ENCODE measurements at regions not wholly inside any gene's neighbourhood (a gene's known extent, or its start where the extent isn't known, plus 50 kb on each side); places are given as distances from the start of the nearest gene placed in this dataset.

DNA sequence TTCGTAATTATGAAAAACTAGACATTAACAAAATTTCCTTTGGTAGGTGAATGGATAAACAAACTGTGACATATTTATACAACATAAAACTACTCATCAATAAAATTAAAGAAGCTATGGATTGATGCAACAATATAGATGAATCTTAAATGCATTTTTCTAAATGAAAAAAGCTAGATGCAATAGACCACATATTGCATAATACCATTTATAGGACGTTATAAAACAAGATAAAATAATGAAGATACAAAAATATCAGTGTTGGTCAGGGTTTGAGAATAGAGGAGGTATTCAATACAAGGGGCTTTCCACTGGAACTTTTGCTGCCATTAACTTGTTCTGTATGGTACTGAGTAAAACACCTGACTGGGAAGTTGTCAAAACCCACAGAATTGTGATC lies 314.4 kb downstream of the GRB14 start:
- DNase-seq (ENCODE audit: insufficient read length, low spot score) (no peak), FAIRE-seq (no peak)

DNA sequence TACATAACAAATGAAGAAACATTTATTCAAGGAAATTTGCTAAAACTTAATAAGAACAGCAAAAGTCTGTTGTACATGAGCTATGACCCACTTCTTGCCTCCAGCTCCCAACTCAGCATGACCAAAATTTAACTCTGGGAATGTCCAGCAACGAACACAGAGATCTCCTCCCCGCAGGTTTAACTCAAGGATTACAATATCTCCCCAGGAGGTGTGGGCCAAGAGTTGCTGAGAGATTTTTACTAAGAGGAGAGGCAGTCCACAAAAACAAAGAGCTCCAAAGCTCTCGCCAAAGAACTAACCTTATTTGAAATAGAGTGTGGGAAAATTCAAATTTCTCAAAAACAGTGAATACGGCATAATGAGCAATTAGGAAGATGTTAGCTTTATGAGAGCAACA lies 318.5 kb downstream of the GRB14 start:
- DNase-seq (ENCODE audit: insufficient read length, low spot score) (no peak), FAIRE-seq (no peak)

DNA sequence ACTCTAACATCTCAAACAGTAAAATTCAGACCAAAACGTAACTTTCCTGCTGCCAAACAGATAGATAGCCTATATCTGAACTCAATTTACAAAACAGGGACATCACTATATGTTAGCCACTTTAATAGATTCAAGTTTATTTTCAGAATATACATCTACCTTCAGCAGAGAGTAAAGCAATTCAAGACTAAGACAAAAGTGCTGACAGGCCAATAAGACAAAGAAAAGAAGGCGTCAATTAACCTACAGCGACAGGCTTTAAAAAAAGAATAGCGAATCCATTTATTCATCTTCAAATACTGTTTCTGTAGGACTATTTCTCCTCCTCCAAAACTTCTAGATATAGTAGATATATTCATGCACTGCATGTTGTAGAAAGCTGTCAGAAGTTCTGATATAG lies 333.0 kb downstream of the GRB14 start:
- FAIRE-seq: no peak
- DNase-seq (ENCODE audit: insufficient read length, low spot score): no peak

DNA sequence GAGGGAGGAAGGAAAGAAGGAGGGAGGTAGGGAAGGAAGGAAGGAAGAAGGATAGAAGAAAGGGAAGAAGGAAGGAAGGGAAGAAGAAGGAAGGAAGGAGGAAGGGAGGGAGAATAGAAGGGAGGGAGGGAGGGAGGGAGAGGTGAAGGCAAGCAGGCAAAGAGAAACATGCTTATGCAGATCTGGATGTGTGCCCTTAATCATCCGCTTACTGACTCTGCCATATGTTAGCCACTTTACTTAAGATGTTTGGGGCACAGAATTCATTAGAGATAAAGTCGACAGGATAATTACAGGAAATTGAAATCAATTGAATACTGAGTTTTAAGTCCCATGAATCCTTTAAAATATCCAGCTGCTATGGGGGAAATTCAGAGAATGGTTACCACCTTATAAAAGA lies 334.2 kb downstream of the GRB14 start:
- no peak for FAIRE-seq
- no peak for DNase-seq (ENCODE audit: insufficient read length, low spot score)

DNA sequence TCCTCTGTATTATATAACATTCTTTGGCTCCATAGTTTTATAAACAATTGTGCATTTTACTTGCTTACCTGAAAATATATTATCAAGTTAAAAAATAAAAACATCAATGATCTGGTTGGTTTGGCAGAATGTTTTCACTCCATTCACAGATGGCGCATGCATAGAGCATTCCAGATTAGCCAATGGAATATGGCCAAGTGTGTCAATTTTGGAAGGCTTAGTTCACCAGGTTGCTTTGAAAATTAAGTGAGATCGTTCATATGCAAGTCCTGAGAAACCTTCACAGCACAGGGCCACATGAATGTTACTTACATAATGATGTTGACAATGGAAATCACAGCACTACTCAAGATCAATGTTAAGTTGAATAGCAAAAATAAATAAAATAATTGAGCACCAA lies 335.7 kb downstream of the GRB14 start:
- DNase-seq (ENCODE audit: insufficient read length, low spot score): no peak
- no peak for FAIRE-seq

DNA sequence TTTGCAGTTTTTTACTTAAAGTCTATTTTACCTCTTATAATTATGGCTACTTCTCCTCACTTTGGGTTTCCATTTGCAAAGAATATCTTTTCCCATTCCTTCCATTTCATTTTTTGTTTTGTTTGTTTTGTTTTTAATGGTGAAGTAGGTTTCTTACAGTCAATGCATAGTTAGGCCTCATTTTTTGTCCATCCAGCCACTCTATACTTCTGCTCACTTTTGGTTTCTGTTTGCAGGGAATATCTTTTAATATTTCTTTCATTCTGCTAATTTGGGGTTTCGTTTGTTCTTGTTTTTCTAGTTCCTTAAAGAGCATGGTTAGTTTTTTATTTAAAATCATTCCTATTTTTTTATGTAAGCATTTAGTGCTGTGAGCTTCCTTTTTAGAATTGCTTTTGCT lies 339.4 kb downstream of the GRB14 start:
- no peak for DNase-seq (ENCODE audit: insufficient read length, low spot score)
- no peak for FAIRE-seq

DNA sequence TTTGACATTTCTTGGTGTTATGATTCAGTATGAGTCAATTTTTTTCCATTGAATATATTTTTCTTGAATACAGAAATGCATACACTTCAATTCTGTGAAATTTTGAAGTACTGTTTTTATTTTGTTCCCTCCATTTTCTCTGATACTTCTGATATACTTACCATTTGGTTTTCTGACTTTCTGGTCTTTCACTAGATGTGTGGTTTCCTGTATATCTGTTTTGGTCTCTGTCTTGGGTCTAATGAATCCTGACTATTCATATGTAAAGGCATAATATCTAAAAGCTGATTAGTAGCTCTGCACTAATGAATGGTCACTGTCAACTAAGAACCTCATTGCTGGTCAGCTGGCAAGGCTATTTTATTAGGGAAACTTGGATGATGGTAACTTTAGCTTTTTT lies 345.6 kb downstream of the GRB14 start:
- FAIRE-seq: no peak
- no peak for DNase-seq (ENCODE audit: insufficient read length, low spot score)

DNA sequence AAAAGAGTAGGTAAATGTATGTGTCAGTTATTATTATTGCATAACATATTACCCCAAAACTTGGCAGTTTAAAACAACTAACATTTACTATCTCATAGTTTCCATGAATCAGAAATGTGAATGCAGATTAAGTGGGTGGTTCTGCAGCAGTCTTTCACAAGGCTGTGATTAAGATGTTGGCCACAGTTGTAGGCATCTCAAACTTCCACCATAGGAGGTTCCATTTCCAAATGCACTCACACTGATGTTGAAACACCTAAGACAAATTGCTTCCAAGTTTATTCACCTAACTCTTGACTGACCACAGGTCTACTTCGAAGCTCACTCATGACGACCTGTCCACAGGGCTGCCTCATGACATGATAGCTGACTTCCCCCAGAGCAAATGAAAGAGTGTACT lies 360.8 kb downstream of the GRB14 start:
- FAIRE-seq (no peak), DNase-seq (ENCODE audit: insufficient read length, low spot score) (no peak)

DNA sequence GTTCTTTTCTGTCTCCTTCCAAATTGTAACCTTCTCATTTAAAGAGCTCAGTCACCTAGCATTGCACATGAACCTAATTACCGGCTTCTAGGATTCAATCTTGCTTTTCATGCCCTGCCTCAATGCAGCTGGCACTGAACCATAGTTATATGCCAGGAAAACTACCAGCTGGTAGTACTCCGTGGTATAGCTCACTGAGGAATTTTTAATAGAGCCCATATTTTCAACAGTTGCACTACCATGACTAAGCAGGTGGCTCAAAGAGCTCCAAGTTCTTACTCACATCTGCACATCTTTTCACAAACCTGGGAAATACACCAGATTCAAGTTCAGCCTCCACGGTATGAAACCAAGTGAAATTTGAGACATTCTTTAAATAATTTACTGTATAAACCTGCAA lies 363.5 kb downstream of the GRB14 start:
- DNase-seq (ENCODE audit: insufficient read length, low spot score): peak; percentile 5
- FAIRE-seq: no peak

DNA sequence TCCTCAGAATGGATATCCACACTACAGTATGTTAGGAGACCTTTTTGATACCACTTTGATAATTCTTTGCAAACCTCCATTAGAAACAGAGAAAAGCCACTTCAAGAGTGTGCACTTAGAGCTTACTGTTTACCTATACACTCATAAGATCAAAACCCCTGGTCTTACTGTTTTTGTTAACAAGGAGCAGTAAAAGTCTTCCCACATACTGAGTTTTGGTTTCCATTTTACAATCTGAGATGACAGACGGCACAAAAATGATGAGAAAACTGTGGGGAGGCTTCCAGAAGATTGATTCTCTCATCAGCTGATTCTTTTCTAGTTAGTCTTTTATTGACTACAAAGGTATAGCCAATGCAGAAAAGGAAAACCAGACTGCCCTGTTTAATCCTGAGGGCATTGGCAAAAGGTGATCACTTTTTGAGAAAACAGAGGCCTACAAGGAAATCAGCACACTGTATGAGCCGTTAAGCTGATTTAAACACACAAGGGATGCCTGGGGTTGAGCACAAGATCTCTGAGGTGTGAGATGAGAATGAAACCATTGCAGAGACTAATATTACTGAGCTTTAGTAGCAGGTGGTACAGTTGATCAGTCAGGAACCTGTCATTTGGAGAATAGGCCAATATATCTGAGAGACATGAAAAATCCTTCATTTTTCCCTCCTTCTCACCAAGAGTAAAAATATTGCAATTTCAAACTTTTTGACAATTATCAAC lies 368.6 kb downstream of the GRB14 start:
- DNase-seq (ENCODE audit: insufficient read length, low spot score) (no peak), FAIRE-seq (no peak)

DNA sequence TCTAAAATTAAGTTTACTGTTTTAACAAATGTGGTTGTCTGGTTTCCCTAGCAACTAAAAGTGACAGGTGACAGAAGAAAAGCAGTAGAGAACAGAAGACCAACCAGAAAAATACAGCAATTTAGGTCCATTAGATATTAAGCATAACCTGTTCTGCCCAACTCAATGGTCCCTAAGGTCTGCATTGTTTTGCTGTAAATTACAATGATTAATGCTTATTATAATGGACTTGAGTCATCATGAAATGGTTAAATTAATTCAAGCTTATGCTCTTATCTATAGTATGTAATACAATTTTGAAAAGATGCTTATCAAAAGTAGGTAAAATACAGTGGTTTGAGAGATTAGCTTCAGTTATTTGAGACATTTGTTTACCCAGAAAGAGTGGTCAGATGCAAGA lies 378.0 kb downstream of the GRB14 start:
- DNase-seq (ENCODE audit: insufficient read length, low spot score): no peak
- no peak for FAIRE-seq

DNA sequence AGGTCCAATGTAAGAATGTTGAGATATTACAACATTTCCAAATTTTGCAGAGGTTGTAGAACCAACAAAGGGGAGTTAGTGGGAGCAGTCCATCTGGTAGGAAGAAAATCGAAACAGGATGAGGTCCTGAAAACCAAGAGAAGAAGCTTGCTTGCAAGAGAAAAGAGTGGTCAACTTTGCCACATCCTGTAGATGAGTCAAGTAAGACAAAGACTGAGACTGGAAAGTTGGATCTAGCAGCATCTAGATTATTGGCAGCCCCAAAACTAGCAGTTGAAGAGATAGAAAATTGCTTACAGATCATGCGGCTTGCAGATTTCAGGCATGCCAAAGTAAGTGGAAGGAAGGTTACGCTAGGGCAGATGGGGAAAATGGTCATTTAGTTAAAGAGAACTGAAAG lies 378.9 kb downstream of the GRB14 start:
- no peak for DNase-seq (ENCODE audit: insufficient read length, low spot score)
- FAIRE-seq: no peak

DNA sequence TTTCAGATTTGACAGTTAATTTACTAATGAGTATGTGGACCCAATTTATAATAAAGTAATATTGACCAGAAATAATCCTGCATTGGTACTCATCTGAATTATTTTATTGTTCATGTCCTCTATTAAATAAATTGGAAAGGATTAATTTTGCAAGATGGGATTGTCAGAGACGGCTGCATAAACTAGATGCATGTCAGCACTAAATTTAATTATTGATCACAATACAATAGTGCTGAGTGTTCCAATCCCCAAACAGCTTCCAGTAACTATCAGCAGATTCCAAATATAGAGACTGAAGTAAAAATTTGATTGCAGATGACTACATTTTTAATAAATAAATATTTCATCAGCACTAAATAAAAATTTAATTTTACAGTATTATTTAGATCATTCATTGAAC lies 387.2 kb downstream of the GRB14 start:
- DNase-seq (ENCODE audit: insufficient read length, low spot score): no peak
- no peak for FAIRE-seq

DNA sequence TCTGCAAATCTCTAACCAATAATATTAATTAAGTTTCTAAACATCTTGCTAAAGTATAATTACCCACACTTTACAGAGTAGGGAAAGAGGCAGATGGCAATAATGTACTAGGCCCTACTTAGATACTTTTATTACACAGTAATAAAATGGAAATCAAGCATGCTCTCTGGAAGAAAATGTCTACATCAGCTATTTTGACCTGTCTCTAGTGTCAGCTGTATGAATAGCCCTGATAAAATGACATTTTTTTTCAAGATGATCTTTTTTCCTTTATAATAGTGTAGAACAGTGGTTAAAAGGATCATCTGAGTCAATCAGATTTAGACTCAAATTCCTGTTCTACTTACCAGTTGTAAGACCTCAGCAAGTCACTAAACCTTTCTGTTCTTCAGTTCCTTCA lies 397.3 kb downstream of the GRB14 start:
- no peak for FAIRE-seq
- DNase-seq (ENCODE audit: insufficient read length, low spot score): no peak

DNA sequence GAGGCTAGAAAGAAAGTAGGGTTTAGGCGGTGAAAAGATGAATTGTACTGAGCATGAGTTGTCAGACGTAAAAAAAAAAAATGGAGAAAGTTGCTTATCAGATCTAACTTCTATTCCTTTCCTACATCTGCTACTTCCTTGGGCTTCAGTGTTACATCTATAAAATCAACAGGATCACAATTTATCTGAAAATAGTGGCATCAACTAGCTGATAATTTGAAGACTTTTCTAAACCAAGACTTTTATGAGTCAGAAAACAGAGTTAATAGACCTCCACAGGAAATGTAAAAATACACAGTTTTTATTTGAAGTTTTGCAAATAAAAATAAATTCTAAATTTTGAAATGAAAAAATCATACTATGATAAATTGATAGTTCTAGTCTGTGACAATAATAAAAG lies 399.8 kb downstream of the GRB14 start:
- DNase-seq (ENCODE audit: insufficient read length, low spot score): no peak
- FAIRE-seq: no peak

DNA sequence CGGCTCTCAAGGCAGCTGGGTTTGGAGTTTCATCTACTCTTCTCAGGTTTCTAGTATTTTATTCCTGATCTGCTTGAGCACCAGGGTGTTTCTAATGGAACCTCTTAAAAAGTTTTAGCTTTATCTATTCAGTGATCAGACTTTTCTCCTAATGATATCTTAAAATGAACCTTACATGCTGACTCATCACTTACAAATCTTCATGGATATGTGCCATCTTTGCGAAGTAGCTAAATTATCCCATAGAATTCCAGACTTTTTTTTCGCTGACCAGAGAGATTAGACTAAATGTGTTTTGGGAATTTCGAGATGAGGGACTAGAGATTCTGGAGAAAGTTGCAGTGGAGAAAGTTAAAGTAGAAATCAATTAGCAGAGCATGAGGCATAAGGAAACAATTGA lies 401.0 kb downstream of the GRB14 start:
- DNase-seq (ENCODE audit: insufficient read length, low spot score) (no peak), FAIRE-seq (no peak)

DNA sequence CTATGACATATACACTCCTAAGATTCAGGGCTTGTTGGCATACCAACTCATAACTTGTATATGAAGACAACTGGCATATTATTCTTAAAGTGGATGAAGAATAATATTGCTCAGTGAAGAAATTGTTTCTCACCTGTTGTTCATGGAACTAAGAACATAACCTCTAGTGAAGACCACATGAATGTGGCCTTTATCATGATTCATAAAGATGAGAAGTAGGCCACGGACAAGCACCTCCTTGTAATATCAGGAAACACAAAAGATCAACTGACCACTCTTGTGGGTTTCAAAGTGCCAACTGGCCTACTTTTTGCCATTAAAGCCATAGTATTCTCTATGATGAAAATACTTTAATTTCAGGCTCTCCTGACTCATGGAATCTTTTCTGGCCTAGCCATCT lies 407.4 kb downstream of the GRB14 start:
- FAIRE-seq (no peak), DNase-seq (ENCODE audit: insufficient read length, low spot score) (no peak)

DNA sequence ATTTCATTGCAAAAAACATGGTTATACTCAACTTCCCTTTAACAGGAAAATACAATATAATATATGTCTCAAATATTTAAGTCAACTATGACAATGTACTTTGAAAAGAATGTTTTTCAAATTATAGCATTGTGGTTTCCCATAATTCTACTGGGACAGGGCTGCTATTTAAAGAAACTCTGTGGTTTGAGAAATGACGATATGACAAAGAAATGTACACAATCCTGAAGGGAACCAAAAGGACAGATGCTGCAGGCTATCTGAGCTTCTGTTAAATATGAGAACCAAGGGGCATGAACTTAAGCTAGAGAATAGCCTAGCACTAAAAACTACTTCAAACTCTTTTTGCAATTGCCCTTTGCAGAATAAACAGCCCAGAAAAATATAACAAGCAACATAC lies 415.9 kb downstream of the GRB14 start:
- FAIRE-seq: no peak

DNA sequence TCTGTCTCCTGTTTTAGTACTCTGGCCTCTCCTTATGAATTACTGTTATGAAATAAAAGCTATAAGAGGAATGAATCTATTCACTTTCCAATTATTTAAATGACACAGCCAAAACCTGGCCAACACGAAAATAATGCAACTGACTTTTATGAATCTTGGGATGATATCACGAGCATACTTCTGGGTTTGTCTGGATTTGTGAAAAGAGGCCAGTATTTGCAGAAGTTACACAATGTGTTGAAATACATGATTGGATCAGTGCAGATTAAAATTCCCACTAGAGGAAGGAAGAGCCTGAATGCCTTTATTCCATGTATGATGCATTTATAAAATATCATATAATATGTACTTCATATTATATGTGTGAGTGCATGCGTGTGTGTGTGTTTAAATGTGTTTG lies 418.2 kb downstream of the GRB14 start:
- FAIRE-seq (no peak), DNase-seq (ENCODE audit: insufficient read length, low spot score) (no peak)

More for the DNA sequence above, 415.9 kb downstream of the GRB14 start:
- peak; percentile 25 for DNase-seq (ENCODE audit: insufficient read length, low spot score)

DNA sequence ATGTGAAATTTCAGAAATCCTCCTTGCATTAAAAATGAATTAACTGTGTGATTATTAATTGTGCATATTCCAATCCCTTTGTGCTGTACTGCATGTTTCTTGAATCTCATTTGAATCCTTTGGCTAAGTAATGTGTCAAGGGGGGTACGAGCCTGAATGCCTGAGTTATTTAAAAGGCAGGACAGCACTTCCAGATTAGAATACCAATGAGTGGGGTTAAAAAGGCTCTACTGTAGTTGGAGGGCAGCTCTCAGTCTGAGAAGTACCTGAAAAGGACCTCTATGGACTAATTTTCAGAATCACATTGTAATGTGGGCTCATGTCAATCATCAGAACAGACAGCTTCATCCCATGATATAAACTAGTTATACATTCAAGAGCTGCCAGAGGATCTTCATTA lies 423.0 kb downstream of the GRB14 start:
- DNase-seq (ENCODE audit: insufficient read length, low spot score) (no peak), FAIRE-seq (no peak)

DNA sequence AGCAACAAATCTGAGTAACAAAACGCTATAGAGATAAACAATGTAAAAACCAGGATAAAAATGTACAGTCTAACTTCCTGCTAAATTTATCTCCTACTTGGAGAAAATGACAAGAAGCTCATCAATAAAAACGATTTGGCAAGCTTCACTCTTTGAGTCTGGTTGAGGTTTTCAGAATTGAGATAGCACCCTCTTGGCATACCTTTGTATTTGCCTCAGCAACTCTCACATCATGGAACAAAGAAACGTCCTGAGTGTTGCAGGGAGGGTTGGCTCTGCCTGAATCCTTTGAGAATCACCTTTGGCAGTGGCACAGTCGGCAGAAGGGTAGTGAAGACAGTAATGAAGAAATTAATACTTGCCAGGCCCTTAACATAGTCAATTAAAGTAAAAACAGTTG lies 430.6 kb downstream of the GRB14 start:
- DNase-seq (ENCODE audit: insufficient read length, low spot score) (no peak), FAIRE-seq (no peak)

DNA sequence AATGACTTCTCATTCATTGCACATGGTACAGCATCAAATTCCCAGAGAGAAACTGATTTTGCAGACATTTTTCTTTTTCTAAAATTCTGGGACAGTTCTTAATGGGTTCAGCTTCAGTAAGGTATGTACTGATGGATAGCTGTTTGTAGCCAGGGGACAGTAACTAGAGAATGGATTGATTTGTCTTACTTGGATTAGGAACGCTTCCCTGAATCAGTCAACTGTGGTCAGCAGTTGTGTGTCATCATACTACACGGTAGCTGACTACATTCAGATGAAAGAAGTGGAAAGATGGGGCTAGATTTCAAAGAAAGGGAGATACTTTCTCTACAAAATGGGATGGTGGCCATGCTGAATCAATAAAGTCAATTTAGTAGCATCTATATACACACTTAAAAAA lies 431.4 kb downstream of the GRB14 start:
- FAIRE-seq: no peak

DNA sequence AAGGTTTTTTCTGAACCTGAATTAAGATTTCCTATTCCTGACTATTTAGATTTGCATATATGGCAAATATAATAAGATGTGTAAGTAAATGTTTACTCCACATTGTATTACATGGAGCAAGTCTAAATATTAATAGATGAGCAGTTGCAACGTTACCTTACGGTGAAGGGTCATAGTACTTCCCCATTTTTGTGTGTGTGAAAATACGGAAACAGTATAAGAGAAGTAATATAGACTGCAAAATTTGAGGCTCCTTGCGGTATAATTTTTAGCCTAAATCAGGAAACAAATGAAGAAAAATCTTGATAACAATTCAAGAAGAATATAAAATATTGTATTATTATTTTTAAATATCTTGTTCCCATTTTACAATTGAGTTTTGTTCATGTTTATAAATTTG lies 434.2 kb downstream of the GRB14 start:
- DNase-seq (ENCODE audit: insufficient read length, low spot score): no peak
- no peak for FAIRE-seq

More for the DNA sequence above, 431.4 kb downstream of the GRB14 start:
- no peak for DNase-seq (ENCODE audit: insufficient read length, low spot score)

All from HTR-8/SVneo (cell line).